IMR-90 (cell line): ENCODE measurements at regions not wholly inside any gene's neighbourhood (a gene's known extent, or its start where the extent isn't known, plus 50 kb on each side); places are given as distances from the start of the nearest gene placed in this dataset.

Experiments
- ATAC-seq: fragments of 200-7000 bp; cut with Tn5 transposase; 2 replicates; pipeline ENCODE4 v1.9.1; 2020; ENCODE audit warnings: low read depth, mild to moderate bottlenecking, moderate library complexity
- BruUV-seq: library from RNA; stranded (reverse); fragments of 400-500 nt; replicated peaks from 2 replicates; lab custom pipeline; 2021; lab: Mats Ljungman, UMichigan
- CTCF ChIA-PET: fragments of 300-600 bp; formaldehyde crosslinking; extraction: SDS; loops from one replicate; lab custom pipeline; 2021; ENCODE audit warnings: antibody characterized with exemption; lab: Yijun Ruan, JAX
- POLR2A ChIA-PET: fragments of 300-600 bp; sonication (Branson Sonifier 250); formaldehyde crosslinking; loops from one replicate; lab custom pipeline; 2022; ENCODE audit warnings: antibody characterized with exemption; ENCODE audit not compliant: unreplicated experiment; lab: Charles Lee
- DNase-seq: peaks from one replicate; pipeline ENCODE4 v3.0.0; 2013
- H2AFZ ChIP-seq: replicated peaks from 2 replicates; pipeline ENCODE3; 2013; ENCODE audit warnings: low read length, mild to moderate bottlenecking; ENCODE audit not compliant: poor library complexity
- H2AK5ac ChIP-seq: 2 replicates; pipeline ENCODE4 v1.6.1; 2013; ENCODE audit warnings: low read depth, low read length, inconsistent platforms
- H2AK9ac ChIP-seq: replicated peaks from 2 replicates; pipeline ENCODE3; 2013; ENCODE audit warnings: mild to moderate bottlenecking, low read depth, low read length, moderate library complexity; ENCODE audit not compliant: poor library complexity
- H2BK120ac ChIP-seq: 2 replicates; pipeline ENCODE4 v1.6.1; 2013; ENCODE audit warnings: low read depth, low read length, inconsistent platforms
- H2BK15ac ChIP-seq: 3 replicates; pipeline ENCODE4 v1.6.1; 2013; ENCODE audit warnings: low read depth, low read length, inconsistent platforms
- H2BK20ac ChIP-seq: 2 replicates; pipeline ENCODE4 v1.6.1; 2013; ENCODE audit warnings: low read depth, mild to moderate bottlenecking, inconsistent platforms, low read length, moderate library complexity
- H2BK5ac ChIP-seq: 2 replicates; pipeline ENCODE4 v1.6.1; 2013; ENCODE audit warnings: mild to moderate bottlenecking, low read depth, low read length, inconsistent platforms; ENCODE audit not compliant: poor library complexity, severe bottlenecking
- H3K14ac ChIP-seq: replicated peaks from 2 replicates; pipeline ENCODE4 v1.6.1; 2013; ENCODE audit warnings: low read depth, low read length, inconsistent platforms
- H3K18ac ChIP-seq: 2 replicates; pipeline ENCODE4 v1.6.1; 2013; ENCODE audit warnings: low read depth, low read length, control low read depth
- H3K23ac ChIP-seq: 2 replicates; pipeline ENCODE4 v1.6.1; 2013; ENCODE audit warnings: low read depth, low read length, inconsistent platforms
- H3K27ac ChIP-seq: 2 replicates; pipeline ENCODE4 v1.5.1; 2013; ENCODE audit warnings: mild to moderate bottlenecking, control low read depth, low read length; ENCODE audit not compliant: insufficient read depth
- H3K27me3 ChIP-seq: 2 replicates; pipeline ENCODE4 v1.6.1; 2013; ENCODE audit warnings: low read length; ENCODE audit not compliant: control insufficient read depth, insufficient read depth
- H3K36me3 ChIP-seq: 2 replicates; pipeline ENCODE4 v1.6.1; 2013; ENCODE audit warnings: low read length, mixed read lengths; ENCODE audit not compliant: control insufficient read depth, insufficient read depth
- H3K4ac ChIP-seq: 2 replicates; pipeline ENCODE4 v1.6.1; 2013; ENCODE audit warnings: low read depth, low read length, inconsistent platforms
- H3K4me1 ChIP-seq: 2 replicates; pipeline ENCODE4 v1.6.1; 2013; ENCODE audit warnings: low read length, mixed read lengths; ENCODE audit not compliant: control insufficient read depth, insufficient read depth
- H3K4me2 ChIP-seq: 2 replicates; pipeline ENCODE4 v1.6.1; 2013; ENCODE audit warnings: low read depth, mild to moderate bottlenecking, control low read depth, low read length, moderate library complexity
- H3K4me3 ChIP-seq: 2 replicates; pipeline ENCODE4 v1.5.1; 2013; ENCODE audit warnings: low read depth, mild to moderate bottlenecking, control low read depth, low read length, moderate library complexity; ENCODE audit not compliant: insufficient read depth
- H3K56ac ChIP-seq: 2 replicates; pipeline ENCODE4 v1.6.1; 2013; ENCODE audit warnings: low read length, inconsistent platforms; ENCODE audit not compliant: insufficient read depth; ENCODE audit errors: extremely low read depth
- H3K79me1 ChIP-seq, 2 experiments: 2 replicates each; pipeline ENCODE4 v1.6.1; 2013; ENCODE audit warnings: low read length in 2 of 2, inconsistent platforms in 1 of 2, low read depth in 1 of 2
- H3K9ac ChIP-seq: 2 replicates; pipeline ENCODE4 v1.6.1; 2013; ENCODE audit warnings: low read depth, low read length, control low read depth
- H3K9me1 ChIP-seq: 2 replicates; pipeline ENCODE4 v1.6.1; 2013; ENCODE audit warnings: low read length, inconsistent platforms; ENCODE audit not compliant: insufficient read depth
- H3K9me3 ChIP-seq: 2 replicates; pipeline ENCODE4 v1.6.1; 2013; ENCODE audit warnings: low read length; ENCODE audit not compliant: control insufficient read depth, insufficient read depth
- H4K20me1 ChIP-seq: 2 replicates; pipeline ENCODE4 v1.6.1; 2013; ENCODE audit warnings: low read length, inconsistent platforms; ENCODE audit not compliant: insufficient read depth
- H4K5ac ChIP-seq: 2 replicates; pipeline ENCODE4 v1.6.1; 2013; ENCODE audit warnings: mild to moderate bottlenecking, low read depth, low read length, control low read depth
- H4K8ac ChIP-seq, 2 experiments: 2 replicates each; pipeline ENCODE4 v1.6.1; 2013; ENCODE audit warnings: low read depth in 2 of 2, low read length in 2 of 2, control low read depth in 1 of 2, inconsistent platforms in 1 of 2
- H4K91ac ChIP-seq: 2 replicates; pipeline ENCODE4 v1.6.1; 2013; ENCODE audit warnings: low read depth, low read length, inconsistent platforms; ENCODE audit not compliant: insufficient read depth
- BHLHE40 ChIP-seq: fragments of 150-350 bp; IDR thresholded peaks from 2 replicates; pipeline ENCODE4 v1.6.1; 2016; ENCODE audit warnings: mild to moderate bottlenecking, low read depth, low read length
- CEBPB ChIP-seq: IDR thresholded peaks from 2 replicates; pipeline ENCODE4 v1.6.1; 2012; ENCODE audit warnings: low read depth, low read length, improper control_type of control experiment
- CHD1 ChIP-seq: IDR thresholded peaks from 2 replicates; pipeline ENCODE4 v1.6.1; 2012; ENCODE audit warnings: low read depth, low read length, improper control_type of control experiment
- MAFK ChIP-seq: IDR thresholded peaks from 2 replicates; pipeline ENCODE4 v1.6.1; 2012; ENCODE audit warnings: low read depth, low read length, improper control_type of control experiment
- MAZ ChIP-seq: IDR thresholded peaks from 2 replicates; pipeline ENCODE4 v1.6.1; 2012; ENCODE audit warnings: low read depth, mild to moderate bottlenecking, low read length, improper control_type of control experiment, moderate library complexity, borderline replicate concordance
- MXI1 ChIP-seq: IDR thresholded peaks from 2 replicates; pipeline ENCODE4 v1.6.1; 2012; ENCODE audit warnings: low read depth, mild to moderate bottlenecking, low read length, moderate library complexity, borderline replicate concordance
- WGBS, 2 experiments: methylation state at CpG; one replicate each; pipeline versions ENCODE4 v1.1.5 to v1.1.7; 2013; ENCODE audit warnings: missing lambda C conversion rate in 2 of 2; ENCODE audit not compliant: insufficient read length in 1 of 2; ENCODE audit errors: extremely low coverage in 2 of 2; 5-methylcytosine and 5-hydroxymethylcytosine counted together
- dilution Hi-C: fragments of 300-500 bp; cut with HindIII; formaldehyde crosslinking; loops from one replicate; pipeline ENCODE4 v1.14.3; 2018; ENCODE audit warnings: low sequenced_read_pairs; ENCODE audit not compliant: unreplicated experiment
- in situ Hi-C: fragments of 300-500 bp; cut with MboI; formaldehyde crosslinking; loops from 3 replicates; pipeline ENCODE4 v1.14.3; 2019; ENCODE audit warnings: low sequenced_read_pairs, inconsistent platforms, mixed read lengths
- intact Hi-C: fragments of 100-400 bp; cut with micrococcal nuclease; formaldehyde crosslinking; loops from 2 replicates; pipeline ENCODE4 v1.10.0; 2022

DNA sequence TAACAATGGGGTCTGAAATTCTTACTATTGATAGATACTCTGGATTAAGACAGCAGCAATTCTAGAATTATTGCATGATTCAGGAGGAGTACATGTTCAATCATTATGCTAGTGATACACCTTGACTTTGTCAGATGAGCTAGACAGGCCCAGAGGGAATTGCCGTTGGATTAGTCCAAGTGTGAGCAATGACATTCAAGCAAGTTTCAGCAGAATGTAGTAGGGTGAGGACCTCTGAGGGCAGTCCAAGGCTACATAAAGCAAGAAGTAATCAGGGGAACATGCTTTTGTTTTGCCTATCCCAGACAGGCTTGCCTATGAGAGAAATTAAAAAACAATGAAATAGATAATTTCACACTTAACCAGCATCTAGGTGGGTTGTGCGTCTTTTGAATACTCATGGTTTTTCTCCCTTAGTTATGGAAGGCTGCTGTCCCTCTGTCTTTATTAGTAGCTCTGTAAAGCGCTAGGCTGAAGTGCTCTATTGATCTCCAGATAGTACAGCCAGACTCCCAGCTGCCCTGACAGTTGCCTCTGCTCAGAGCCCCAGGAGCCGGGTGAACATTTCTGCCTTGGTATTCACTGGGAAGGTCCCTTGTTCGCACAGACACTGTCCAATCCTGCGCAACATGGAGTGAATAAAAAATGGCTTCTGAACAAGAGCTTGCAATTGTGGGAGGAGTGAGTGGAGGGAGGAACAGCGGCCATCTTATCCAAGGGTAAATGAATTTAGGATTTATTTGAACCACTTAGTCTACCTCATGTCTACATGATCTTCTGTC lies 316.6 kb upstream of the ONECUT1 start:
- TF ChIP-seq CHD1 (no peak), MAZ (no peak), BHLHE40 (no peak), CEBPB (no peak), MXI1 (no peak), MAFK (no peak)
- no TSS peak for BruUV-seq
- Histone ChIP-seq H2AK5ac (no peak overlapping the region), H4K8ac (no peak overlapping the region), H2BK120ac (no peak overlapping the region), H3K56ac (no peak overlapping the region), H3K23ac (no peak overlapping the region), H4K20me1 (no peaks in the 10 kb centered on the region), H3K79me1 (no peaks in the 10 kb centered on the region), H3K27me3 (no peaks in the 10 kb centered on the region), H2BK15ac (no peak overlapping the region), H2BK5ac (no peak overlapping the region), H3K14ac (no peak overlapping the region), H2AFZ (no peak overlapping the region), H3K9ac (no peak overlapping the region), H3K4me3 (no peak overlapping the region), H4K91ac (no peak overlapping the region), H3K4ac (no peak overlapping the region), H3K9me1 (no peaks in the 10 kb centered on the region), H2AK9ac (no peak overlapping the region), H3K4me1 (no peaks in the 10 kb centered on the region), H4K5ac (no peak overlapping the region), H3K18ac (no peak overlapping the region), H2BK20ac (no peak overlapping the region), H3K27ac (no peak overlapping the region), H3K4me2 (no peak overlapping the region), H3K36me3 (no peaks in the 10 kb centered on the region), H3K9me3 (peaks cover 14% of the 10 kb centered on the region)
- no peak for ATAC-seq
- CTCF ChIA-PET = interaction anchor here (0.6 kb wide), 2 partner anchors 41 to 68 kb away, joined by 3 read pairs; no protein-coding TSS in a partner anchor
- DNase-seq = no peak
- POLR2A ChIA-PET = no interaction called here
- 18% methylated on average over 1 of the region's 7 CpGs; no CpG with 5 or more reads in 1 of the 2 experiments for WGBS, 2 experiments
- dilution Hi-C loops = no loop called here
- in situ Hi-C loops = no loop called here
- intact Hi-C loops = no loop called here
